ENCODE measurements at regions not wholly inside any gene's neighbourhood (a gene's known extent, or its start where the extent isn't known, plus 50 kb on each side); places are given as distances from the start of the nearest gene placed in this dataset.

DNA sequence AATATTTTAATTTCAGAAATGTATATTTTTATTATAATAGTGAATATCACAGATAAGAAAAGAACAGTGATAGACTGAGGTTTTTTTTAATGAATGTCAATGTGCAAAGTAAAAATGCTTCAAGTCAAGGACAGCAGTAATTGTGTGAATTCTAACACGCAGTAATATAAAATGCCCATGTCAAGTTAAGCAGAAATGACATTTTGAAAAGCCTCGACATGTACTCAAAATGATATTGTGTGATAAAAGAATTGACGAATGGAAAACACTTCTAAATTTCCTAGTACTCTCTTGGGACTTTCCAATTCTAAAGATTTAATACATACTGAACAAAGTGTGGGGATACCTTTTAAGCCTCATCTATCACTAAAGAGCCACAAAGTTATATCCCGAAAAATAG is 172.6 kb downstream of the SLITRK6 start:
- no peak for TF ChIP-seq CTCF (IDR thresholded peaks at IDR 0.05 in 4 of 5, conservative IDR thresholded peaks at IDR 0.05 in 1 of 5)
- TF ChIP-seq POLR2A (IDR thresholded peaks at IDR 0.05), result no peak
